HEK293 (cell line): ENCODE measurements at regions not wholly inside any gene's neighbourhood (a gene's known extent, or its start where the extent isn't known, plus 50 kb on each side); places are given as distances from the start of the nearest gene placed in this dataset.

ENCODE experiments used
- CTCF ChIP-seq: fragments of 450-650 bp; formaldehyde crosslinking; IDR thresholded peaks from 2 replicates; pipeline ENCODE4 v1.5.1; 2016; ENCODE audit warnings: missing biosample characterization, missing genetic modification characterization
- REPIN1 ChIP-seq: fragments of 450-650 bp; formaldehyde crosslinking; IDR thresholded peaks from 2 replicates; pipeline ENCODE4 v1.5.1; 2017; ENCODE audit warnings: missing biosample characterization, missing genetic modification characterization, low read depth
- REST ChIP-seq: fragments of 450-650 bp; formaldehyde crosslinking; IDR thresholded peaks from 2 replicates; pipeline ENCODE4 v1.5.1; 2016; ENCODE audit warnings: missing biosample characterization, missing genetic modification characterization
- ZEB2 ChIP-seq: fragments of 450-650 bp; formaldehyde crosslinking; IDR thresholded peaks from 2 replicates; pipeline ENCODE4 v1.5.1; 2016; ENCODE audit warnings: missing biosample characterization, missing genetic modification characterization
- ZNF174 ChIP-seq: fragments of 450-650 bp; formaldehyde crosslinking; IDR thresholded peaks from 2 replicates; pipeline ENCODE4 v1.5.0; 2017; ENCODE audit warnings: missing biosample characterization, mild to moderate bottlenecking, missing genetic modification characterization
- ZNF510 ChIP-seq: fragments of 450-650 bp; formaldehyde crosslinking; IDR thresholded peaks from 2 replicates; pipeline ENCODE4 v1.5.1; 2018; ENCODE audit warnings: mild to moderate bottlenecking, missing genetic modification characterization, missing biosample characterization; ENCODE audit not compliant: insufficient replicate concordance
- ZNF560 ChIP-seq: fragments of 450-650 bp; formaldehyde crosslinking; IDR thresholded peaks from 2 replicates; pipeline ENCODE4 v1.5.1; 2017; ENCODE audit warnings: missing biosample characterization, missing genetic modification characterization, borderline replicate concordance
- ZNF580 ChIP-seq: fragments of 450-650 bp; formaldehyde crosslinking; IDR thresholded peaks from 2 replicates; pipeline ENCODE4 v1.5.1; 2016; ENCODE audit warnings: missing biosample characterization, missing genetic modification characterization
- ZNF645 ChIP-seq: fragments of 450-650 bp; formaldehyde crosslinking; IDR thresholded peaks from 2 replicates; pipeline ENCODE4; 2016; ENCODE audit warnings: missing biosample characterization, missing genetic modification characterization
- ZNF777 ChIP-seq: fragments of 450-650 bp; formaldehyde crosslinking; IDR thresholded peaks from 2 replicates; pipeline ENCODE4 v1.5.1; 2017; ENCODE audit warnings: missing biosample characterization, missing genetic modification characterization, borderline replicate concordance

- no peak for TF ChIP-seq ZNF560
- TF ChIP-seq ZNF174 = no peak
- TF ChIP-seq CTCF = no peak
- no peak for TF ChIP-seq REPIN1 (tag by site-specific recombination)
- TF ChIP-seq ZEB2 (tag by site-specific recombination) = no peak
- TF ChIP-seq ZNF510 (tag by site-specific recombination) = no peak
- no peak for TF ChIP-seq REST (tag by site-specific recombination)
- no peak for TF ChIP-seq ZNF580 (tag by site-specific recombination)
- no peak for TF ChIP-seq ZNF777 (tag by site-specific recombination)
- TF ChIP-seq ZNF645 (tag by site-specific recombination) = no peak
Measured at GRCh38 chr11:95378789-95379188, 147.8 kb upstream of the SESN3 start.
